GM19023 (cell line): ENCODE measurements at regions not wholly inside any gene's neighbourhood (a gene's known extent, or its start where the extent isn't known, plus 50 kb on each side); places are given as distances from the start of the nearest gene placed in this dataset.
"Not testable (repeated sequence)": the region's sequence is repeated elsewhere in the genome, so short reads cannot be mapped to it uniquely, and the experiment has no call there.

Source experiments
- ATAC-seq: cut with Tn5 transposase; IDR thresholded peaks from one replicate; pipeline ENCODE4 v1.9.1; 2021; ENCODE audit warnings: mild to moderate bottlenecking, moderate library complexity; ENCODE audit not compliant: unreplicated experiment

DNA sequence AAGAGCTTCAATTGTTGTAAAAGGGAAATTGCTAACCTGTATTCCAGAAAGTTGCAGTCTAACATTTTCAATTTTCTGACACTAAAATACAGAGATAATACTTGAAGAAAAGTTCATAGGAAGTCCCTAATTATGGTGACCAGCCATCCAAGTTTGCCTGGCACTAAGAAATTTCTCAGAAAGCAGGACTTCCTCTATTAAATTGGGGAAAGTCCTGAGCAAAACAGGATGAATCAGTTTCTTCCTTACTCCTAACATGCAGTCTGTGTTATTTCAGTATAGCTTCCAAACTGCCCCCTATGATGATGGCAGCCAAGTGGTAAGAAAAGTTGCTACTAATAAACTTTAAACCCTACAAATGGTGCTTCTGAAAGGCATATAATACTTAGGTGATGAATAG, 133.5 kb upstream of the SGO1 start:
- ATAC-seq: no peak

DNA sequence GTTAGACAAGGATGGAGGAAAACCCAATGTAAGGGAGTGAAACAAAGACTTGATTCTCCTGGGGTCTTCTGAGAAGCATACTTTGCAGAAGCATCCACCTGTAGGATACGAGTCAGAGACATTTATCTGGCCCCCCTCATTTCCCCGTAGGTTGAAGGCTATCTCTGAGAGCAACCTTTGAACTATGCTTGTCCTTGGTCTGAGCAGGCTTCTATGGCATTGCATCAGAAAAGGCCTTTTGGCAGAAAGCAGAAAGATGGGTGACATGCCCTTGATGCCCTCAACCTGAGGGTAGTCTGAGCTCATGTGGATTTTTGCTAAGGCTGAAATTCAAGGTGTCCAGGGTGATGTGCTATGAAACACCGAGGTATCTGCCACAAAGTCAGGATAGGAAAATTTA, 131.6 kb upstream of the SGO1 start:
- no peak for ATAC-seq

DNA sequence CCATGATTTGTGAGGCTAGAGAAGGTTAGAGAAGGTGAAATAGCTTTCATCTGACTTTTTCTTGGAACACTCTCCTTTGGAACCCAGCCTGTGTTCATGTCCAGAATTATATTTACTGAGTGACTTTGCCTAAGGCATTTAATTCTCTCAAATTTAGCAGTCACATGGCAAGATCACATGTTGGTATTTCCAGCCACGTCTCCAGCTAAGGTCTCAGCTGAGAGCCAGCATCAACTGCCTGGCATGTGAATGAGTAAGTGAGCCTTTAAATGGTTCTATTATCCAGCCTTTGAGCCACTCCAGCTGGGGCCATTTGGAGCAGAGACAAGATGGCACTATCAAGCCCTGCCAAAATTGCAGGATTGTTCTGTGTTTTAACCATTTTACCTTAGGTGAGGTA, 130.2 kb upstream of the SGO1 start:
- ATAC-seq: no peak

DNA sequence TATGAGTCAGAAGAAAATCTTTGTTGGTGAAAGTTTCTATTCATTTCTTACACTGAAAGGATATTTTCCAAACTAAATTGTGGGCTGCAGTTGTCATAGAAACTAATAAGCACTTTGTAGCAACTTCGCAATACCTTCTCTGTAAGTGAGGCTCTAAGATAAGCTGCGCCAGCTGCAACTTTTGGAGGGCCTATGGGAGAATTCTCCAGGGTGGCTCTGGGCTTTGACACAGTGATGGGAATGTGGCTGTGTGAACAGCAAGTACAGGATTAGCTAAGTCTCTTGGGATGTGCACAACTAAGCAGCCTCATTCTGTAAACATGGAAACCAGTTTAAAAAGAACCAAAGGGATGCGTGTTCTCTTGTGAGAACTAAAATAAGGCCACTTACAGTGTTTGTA, 124.6 kb upstream of the SGO1 start:
- ATAC-seq: no peak

DNA sequence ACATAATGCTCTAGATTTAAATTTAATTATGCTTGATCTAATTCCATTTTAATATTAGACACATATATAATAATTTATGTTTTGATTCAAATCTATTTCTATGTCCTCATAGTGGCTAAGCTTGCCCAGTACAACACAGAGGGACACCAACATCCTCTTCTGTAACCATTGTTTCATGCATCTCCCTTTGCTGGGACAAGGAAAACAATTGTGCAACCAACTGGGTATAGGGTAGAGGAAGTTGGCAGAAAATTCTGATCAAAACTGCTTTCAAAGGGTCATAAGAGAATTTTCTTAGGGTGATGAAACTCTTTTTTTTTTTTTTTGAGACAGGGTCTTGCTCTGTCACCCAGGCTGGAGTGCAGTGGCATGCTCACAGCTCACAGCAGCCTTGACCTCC, 121.4 kb upstream of the SGO1 start:
- ATAC-seq: no peak

DNA sequence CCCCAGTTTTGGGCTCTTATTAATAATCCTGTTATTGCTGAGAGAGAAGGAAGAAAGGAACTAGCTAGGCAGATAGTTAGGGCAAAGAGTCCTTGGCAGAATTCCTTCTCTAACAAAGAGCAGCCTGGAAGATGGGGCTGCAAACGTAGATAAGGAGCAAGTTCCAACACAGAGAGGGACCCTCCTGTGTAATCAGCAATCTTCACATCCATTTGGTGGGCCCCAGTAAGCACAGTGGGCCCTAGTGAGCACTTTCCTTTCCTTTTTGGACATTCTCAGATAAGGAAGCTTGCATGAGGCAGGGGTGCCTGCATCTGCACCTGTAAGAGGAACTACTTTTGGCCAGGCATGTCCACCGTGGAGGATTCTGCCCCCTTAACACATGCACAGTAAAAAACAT, 119.6 kb upstream of the SGO1 start:
- no peak for ATAC-seq

DNA sequence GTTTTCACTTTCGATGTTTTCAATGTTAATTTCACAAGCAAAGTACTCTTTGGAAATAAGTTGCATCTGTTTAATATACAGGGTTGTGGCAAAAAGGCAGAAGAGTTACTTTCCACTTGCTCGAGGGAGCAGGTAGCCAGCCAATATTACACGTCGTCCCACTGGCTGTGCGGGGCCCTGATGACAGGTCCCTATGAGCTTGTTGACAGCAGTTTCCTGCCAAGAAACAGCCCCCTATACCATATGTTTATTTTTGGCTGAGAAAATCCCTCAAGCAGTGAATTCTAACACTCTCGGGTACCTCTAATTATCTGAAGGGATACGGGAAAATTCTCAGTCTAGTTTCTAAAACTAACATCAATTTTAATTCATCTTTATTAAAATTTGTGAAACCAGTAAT, 116.8 kb upstream of the SGO1 start:
- no peak for ATAC-seq

DNA sequence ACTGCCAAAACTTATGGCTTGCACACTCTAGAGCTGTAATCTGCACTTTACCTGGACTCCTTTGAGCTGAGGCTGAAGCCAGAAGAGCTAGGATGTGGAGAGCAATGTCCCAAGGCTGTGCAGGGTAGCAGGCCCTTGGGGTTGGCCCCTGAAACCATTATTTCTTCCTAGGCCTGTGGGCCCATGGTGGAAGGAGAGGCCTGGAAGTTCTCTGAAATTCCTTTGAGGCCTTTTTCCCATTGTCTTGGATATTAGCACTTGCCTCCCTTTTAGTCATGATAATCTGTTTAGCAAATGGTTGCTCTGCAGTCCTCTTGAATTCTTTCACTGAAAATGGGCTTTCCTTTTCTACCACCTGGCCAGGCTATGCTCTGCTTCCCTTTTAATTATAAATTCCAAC, 102.0 kb upstream of the SGO1 start:
- no peak for ATAC-seq

DNA sequence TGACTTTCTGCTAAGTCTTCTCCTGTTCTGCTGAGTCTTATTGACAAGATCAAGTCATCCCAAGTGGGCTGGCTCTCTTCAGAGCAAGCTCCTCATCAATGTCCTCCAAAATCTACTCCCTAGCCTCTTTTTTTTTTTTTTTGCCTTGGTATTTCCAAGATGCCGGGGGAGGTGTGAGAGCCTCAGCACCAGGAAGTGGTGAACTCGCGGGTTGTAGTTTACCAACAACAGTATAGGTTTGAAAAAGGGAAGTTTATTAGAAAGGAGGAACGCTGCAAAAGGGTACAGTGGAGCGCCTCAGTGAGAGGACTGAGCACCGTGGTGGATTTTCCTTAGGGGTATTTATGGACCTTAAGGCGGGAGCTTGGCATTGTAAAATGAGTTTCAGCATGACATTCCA, 94.3 kb upstream of the SGO1 start:
- no peak for ATAC-seq

DNA sequence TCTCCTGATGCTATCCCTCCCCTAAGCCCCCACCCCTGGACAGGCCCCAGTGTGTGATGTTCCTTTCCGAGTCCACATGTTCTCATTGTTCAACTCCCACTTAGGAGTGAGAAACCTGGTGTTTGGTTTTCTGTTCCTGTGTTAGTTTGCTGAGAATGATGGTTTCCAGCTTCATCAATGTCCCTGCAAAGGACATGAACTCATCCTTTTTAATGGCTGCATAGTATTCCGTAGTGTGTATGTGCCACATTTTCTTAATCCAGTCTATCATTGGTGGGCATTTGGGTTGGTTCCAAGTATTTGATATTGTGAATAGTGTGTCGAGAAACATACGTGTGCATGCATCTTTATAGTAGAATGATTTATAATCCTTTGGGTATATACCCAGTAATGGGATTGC, 80.0 kb upstream of the SGO1 start:
- not testable (repeated sequence) for ATAC-seq

DNA sequence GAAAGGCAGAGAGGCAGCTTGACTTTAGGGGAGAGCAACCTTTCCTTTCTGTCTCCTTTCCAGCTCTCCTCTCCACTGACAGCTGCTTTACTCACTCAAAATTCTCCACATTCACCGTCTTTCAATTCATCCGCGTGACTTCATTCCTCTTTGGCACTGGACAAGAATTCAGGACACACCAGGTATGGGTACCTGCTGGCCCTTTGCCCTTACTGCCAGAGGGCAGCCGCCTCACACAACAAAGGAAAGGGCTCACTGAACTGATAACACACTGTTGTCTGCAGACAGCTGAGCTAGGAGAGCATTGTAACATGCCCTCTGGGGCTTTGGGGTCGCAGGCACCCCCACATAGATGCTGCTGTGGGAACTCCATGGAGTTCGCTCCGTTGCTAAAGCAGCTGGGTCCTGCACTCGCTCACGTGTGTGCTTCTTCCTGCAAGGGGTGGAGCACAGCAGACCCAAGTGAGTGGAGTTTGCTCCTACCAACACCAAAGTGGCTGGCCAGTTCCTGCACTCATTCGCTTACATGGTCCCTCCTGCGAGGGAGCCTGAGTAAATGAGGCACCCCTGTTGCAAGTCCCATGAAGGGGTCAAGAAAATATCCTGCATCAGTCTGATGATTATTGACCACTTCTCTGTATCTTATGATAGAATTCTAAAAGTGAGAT, 79.0 kb upstream of the SGO1 start:
- ATAC-seq: no peak

DNA sequence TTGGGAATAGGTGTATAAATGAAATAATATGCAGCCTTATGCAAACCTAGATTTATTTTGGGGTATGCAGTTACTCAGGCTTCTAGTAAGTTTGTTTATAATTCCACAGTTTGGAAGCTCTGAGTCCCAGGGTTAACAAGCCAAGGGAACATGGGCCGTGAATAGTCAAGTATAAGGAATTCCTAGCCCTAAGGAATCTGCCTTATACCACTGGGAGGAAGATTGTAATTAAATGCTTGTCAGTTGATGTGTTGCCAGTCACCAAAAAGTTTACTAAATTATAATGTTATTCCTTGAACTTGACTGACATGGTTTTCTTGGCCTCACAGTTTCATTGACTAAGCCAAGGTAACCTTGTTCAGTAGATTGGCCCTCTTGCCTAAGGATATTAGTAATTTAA, 72.4 kb upstream of the SGO1 start:
- ATAC-seq: no peak

DNA sequence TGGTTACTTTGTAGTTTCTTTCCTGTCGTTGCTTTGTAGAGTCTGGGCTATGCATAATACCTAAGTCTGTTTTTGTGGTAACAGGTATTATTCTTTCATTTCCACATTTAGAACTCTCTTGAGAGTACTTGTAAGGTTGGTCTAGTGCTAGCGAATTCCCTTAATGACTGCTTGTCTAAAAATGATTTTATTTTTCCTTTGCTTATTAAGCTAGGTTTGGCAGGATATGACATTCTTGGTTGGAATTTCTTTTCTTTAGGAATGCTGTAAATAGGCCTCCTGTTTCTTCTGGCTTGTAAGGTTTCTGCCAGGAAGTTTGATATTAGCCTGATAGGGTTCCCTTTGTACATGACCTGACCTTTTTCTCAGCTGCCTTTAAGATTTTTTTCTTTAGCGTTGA, 70.1 kb upstream of the SGO1 start:
- peak; percentile 77 for ATAC-seq

DNA sequence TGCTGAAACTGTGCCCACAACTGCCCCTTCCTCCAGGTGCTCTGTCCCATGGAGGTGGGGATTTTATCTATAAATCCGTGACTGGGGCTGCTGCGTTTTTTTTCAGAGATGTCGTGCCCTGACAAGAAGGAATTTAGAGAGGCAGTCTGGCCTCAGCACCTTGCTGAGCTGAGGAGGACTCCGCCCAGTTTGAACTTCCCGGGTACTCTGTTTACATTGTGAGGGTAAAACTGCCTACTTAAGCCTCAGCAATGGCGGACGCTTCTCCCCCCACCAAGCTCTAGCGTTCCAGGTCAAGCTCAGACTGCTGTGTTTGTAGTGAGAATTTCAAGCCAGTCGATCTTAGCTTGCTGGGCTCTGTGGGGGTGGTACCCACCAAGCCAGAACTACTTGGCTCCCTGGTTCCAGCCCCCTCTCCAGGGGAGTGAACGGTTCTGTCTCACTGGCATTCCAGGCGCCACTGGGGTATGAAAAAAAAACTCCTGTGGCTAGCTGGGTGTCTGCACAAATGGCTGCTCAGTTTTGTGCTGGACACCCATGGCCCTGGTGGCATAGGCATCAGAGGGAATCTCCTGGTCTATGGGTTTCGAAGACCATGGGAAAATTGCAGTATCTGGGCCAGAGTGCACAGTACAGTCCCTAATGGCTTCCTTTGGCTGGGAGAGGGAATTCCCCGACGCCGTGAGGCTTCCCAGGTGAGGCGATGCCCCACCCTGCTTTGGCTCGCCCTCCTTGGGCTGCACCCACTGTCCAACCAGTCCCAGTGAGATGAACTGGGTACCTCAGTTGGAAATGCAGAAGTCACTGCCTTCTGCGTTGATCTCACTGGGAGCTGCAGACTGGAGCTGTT, 68.5 kb upstream of the SGO1 start:
- ATAC-seq: no peak

DNA sequence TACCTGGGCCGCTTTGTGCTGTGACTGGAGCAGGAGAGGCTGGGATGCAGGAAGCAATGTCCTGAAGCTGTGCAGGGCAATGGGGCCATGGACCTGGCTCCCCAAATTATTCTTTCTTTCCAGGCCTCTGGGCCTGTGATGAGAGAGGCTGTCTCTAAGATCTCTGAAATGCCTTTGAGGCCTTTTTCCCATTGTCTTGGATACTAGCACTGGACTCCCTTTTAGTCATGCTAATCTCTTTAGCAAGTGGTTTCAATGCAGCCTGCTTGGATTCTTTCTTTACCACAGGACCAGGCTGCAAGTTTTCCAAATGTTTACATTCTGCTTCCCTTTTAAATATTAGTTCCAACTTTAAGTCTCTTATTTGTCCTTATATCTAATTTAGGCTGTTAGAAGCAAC, 64.8 kb upstream of the SGO1 start:
- ATAC-seq: no peak

DNA sequence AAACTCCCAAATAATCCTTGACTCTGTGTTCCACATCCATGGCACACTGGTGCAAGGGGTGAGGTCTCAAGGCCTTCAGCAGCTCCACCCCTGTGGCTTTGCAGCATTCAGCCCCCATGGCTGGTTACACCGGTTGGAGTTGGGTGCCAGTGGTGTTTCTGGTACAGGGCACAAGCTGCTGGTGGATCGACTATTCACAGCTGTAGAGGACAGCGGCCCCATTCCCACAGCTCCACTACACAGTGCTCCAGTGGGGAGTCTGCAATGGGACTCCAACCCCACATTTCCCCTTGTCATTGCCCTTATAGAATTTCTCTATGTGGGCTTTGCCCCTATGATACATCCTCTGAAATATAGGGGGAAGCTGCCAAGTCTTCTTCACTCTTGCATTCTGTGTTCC, 64.3 kb upstream of the SGO1 start:
- ATAC-seq: no peak

DNA sequence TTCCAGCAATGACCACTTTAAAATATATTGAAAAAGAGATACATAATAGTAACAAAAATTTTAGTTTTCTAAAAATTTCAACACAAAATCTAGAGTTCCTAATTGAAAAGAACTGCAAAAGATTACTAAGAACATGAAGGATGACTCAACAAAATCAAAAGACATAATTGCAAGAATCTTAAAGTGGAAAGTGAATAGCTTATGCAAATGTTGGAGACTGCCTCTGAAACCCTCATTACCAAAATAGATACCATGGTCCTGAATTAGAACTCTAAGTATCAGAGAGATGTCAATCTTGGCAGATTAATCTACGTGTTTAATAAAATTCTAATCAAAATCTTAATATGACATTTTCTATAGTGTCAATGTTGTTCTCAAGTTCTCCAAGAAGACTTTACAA, 60.7 kb upstream of the SGO1 start:
- no peak for ATAC-seq

DNA sequence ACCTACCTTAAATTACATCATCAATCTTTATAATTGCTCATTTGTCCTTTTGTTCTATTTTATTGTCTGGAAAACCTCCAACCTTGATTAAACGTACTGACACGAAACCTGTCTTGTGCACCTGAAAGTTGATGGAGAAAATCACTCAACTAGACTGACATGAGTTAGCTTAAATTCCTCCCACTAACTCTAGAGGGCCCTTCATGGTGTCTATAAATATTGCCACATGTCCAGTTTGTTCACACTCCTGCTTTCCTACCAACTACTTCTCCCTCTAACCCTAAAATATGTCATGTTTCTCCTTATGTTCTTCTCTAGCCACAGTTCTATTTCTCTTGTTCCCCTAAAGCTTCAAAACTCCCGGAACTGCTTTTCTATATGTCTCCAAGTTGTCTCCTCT, 59.8 kb upstream of the SGO1 start:
- ATAC-seq: no peak

DNA sequence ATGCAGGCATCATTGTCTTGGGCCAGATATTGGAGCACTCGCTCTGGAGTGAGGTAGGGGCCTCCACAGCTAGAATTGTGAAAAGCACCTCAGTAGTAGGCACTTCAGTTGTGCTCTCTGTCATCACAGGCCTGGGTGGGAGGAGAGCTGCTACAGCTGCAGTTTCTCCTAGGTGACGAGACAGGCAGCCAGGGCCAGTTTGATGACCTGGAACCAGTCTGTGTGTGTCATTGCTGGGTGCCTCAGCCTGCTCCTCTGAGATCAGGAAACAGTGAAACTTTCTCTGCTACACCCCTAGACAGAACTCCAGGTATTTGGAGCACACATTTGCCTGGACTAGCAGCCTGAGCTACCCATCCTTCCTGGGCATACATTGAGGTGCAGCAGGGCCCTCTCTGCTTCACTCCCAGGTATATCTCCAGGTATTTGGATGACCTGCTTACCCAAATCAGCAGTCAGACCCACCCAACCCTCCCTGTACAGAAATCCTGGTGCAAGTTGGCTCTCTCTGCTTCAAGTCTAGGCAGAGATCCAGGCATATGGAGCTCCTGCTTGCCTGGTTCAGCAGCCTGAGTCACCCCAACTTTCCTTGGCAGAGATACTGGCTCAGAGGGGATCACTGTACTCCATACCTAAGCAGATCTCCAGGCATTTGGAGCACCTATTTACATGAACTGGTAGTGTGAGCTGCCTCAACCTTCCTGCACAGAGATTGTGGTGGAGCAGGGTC, 54.3 kb upstream of the SGO1 start:
- ATAC-seq: no peak

DNA sequence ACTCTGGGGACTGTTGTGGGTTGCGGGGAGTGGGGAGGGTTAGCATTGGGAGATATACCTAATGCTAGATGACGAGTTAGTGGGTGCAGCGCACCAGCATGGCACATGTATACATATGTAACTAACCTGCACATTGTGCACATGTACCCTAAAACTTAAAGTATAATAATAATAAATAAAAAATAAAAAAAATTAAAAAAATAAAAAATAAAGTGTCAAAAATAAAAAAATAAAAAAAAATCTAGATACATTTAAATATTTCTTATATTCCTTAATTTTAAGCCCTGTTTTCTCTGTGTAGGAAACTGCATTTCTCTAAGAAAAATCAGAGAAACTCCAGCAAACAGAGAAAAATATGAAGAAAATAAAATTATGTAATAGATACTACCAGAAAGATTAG, 52.2 kb upstream of the SGO1 start:
- ATAC-seq: not testable (repeated sequence)

DNA sequence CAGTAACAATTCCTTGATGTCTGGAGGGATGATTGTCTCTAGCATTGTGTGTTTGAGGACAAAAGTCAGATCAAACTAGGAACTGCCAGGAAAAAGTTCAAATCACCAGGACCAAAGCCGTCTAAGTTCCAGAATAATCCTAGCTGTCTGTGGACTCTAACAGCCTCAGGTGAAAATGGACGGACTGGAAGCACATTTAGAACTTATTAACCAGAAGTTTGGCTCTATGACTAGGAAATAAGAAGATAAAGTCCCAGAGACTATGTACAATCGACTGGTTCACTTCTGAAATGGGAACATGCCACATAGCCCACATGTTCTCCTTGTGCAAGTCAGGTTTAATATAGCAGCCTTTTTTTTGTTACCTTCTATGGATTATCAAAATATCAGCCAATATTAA, 50.6 kb upstream of the SGO1 start:
- ATAC-seq: no peak
